Kidney epithelial cell (primary cell): ENCODE measurements at regions not wholly inside any gene's neighbourhood (a gene's known extent, or its start where the extent isn't known, plus 50 kb on each side); places are given as distances from the start of the nearest gene placed in this dataset.

ENCODE experiments used
- DNase-seq: peaks from one replicate; pipeline ENCODE4 v3.0.0-alpha.2; 2010; ENCODE audit warnings: low read depth
- H3K27me3 ChIP-seq: 2 replicates; pipeline ENCODE4 v1.6.0; 2011; ENCODE audit warnings: low read length; ENCODE audit not compliant: control insufficient read depth, insufficient read depth
- H3K36me3 ChIP-seq: 2 replicates; pipeline ENCODE4 v1.5.1; 2011; ENCODE audit warnings: low read length; ENCODE audit not compliant: control insufficient read depth, insufficient read depth
- H3K4me3 ChIP-seq: 2 replicates; pipeline ENCODE4 v1.5.1; 2011; ENCODE audit warnings: low read depth, mild to moderate bottlenecking, control low read depth, low read length
- CTCF ChIP-seq: IDR thresholded peaks from 2 replicates; pipeline ENCODE4 v1.5.1; 2011; ENCODE audit warnings: mild to moderate bottlenecking, moderate library complexity, low read length, control low read depth, inconsistent platforms; ENCODE audit not compliant: insufficient read depth, poor library complexity, severe bottlenecking

GRCh38 chr20:33914919-33915318, 78.8 kb upstream of the RALY start:
- no peaks in the 10 kb centered on the region for H3K36me3 ChIP-seq
- H3K4me3 ChIP-seq, result no peak overlapping the region
- DNase-seq, result peak; percentile 44
- no peaks in the 10 kb centered on the region for H3K27me3 ChIP-seq
- peak; percentile 10 for TF ChIP-seq CTCF

GRCh38 chr20:33915726-33916331, 77.9 kb upstream of the RALY start:
- no peaks in the 10 kb centered on the region for H3K36me3 ChIP-seq
- no peak overlapping the region for H3K4me3 ChIP-seq
- DNase-seq, result no peak
- H3K27me3 ChIP-seq, result no peaks in the 10 kb centered on the region
- peak; percentile 51 for TF ChIP-seq CTCF

- no peak for TF ChIP-seq CTCF
- Histone ChIP-seq H3K27me3 (no peaks in the 10 kb centered on the region), H3K4me3 (no peak overlapping the region), H3K36me3 (no peaks in the 10 kb centered on the region)
- no peak for DNase-seq
Observed at GRCh38 chr20:33916768-33917167, 76.9 kb upstream of the RALY start.

- no peak for TF ChIP-seq CTCF
Observed at GRCh38 chr20:33917831-33918525, 75.7 kb upstream of the RALY start.

GRCh38 chr20:33918662-33919061, 75.0 kb upstream of the RALY start:
- Histone ChIP-seq H3K36me3 (no peaks in the 10 kb centered on the region), H3K27me3 (no peaks in the 10 kb centered on the region), H3K4me3 (no peak overlapping the region)
- no peak for DNase-seq
- no peak for TF ChIP-seq CTCF

More at GRCh38 chr20:33917831-33918525, 75.7 kb upstream of the RALY start:
- H3K36me3 ChIP-seq, result no peaks in the 10 kb centered on the region
- DNase-seq, result no peak
- no peaks in the 10 kb centered on the region for H3K27me3 ChIP-seq
- H3K4me3 ChIP-seq, result no peak overlapping the region

GRCh38 chr20:33919653-33920052, 74.1 kb upstream of the RALY start:
- no peaks in the 10 kb centered on the region for H3K27me3 ChIP-seq
- TF ChIP-seq CTCF, result no peak
- H3K4me3 ChIP-seq, result no peak overlapping the region
- no peak for DNase-seq
- no peaks in the 10 kb centered on the region for H3K36me3 ChIP-seq
